ENCODE measurements at regions not wholly inside any gene's neighbourhood (a gene's known extent, or its start where the extent isn't known, plus 50 kb on each side); places are given as distances from the start of the nearest gene placed in this dataset.

DNA sequence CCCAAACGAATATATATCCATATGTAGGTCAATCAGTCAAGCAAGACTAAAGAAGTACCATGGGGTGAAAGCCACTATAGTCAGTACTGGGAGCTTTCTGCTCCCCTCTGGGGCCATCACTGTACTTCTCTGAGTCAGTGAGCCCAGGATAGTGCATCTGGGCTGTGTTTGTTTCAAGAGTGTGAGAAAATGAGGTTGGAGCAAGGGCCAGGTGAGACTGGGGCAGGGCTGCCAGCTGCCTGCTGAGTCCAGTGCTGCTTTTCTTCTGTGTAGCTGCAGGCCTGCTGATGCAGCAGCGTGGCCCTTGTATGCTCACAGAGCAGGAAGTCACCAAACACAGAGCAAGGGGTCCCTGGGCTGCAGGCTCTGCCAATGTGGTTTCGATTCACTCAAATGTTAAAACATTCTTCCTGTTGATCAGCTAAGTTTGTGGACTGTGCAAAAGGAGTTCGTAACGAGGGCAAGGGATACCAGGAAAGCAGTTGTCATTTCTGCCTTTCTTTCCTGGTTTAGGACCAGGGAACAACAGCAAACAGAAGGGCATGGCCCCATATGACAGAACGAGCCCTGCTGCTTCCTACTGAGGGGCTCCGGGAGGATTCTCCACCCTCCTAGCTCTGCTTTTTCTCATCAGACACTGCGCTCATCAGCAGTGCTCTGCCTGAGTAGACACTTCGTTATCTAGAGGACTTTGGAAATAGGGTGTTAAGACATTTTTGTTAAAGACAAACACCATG is 65.4 kb upstream of the TNS3 start:
- DNase-seq: no peak
- ChIA-PET CTCF (ENCODE audit: partially characterized antibody) (no interaction called here), POLR2A (ENCODE audit: partially characterized antibody) (no interaction called here)
- intact Hi-C loops (cut with micrococcal nuclease): no loop called here
- H3K27ac Mint-ChIP-seq: peak overlapping the region in 1 of 7 donors; percentile 75
- Histone ChIP-seq H3K27me3 (ENCODE audit: insufficient read depth, low read length) (no peaks in the 10 kb centered on the region), H3K4me3 (ENCODE audit: low read length in 2 of 2) (no peak overlapping the region), H3K9me3 (ENCODE audit: control insufficient read depth in 1 of 2, low read length in 2 of 2) (no peaks in the 10 kb centered on the region), H3K27ac (ENCODE audit: low read depth, low read length) (no peak overlapping the region), H3K36me3 (ENCODE audit: insufficient read depth, low read length) (no peaks in the 10 kb centered on the region), H3K4me1 (ENCODE audit: insufficient read depth, low read length) (no peaks in the 10 kb centered on the region)
- H3K36me3 Mint-ChIP-seq: no peaks in the 10 kb centered on the region
- H3K4me3 Mint-ChIP-seq: no peak overlapping the region
- no peaks in the 10 kb centered on the region for H3K4me1 Mint-ChIP-seq
- peaks cover 0 to 22% (median 15%) of the 10 kb centered on the region in 8 donors for H3K9me3 Mint-ChIP-seq
- no peaks in the 10 kb centered on the region for H3K27me3 Mint-ChIP-seq

GRCh38 chr7:47643716-47644400 is 61.9 kb upstream of the TNS3 start:
- CTCF ChIA-PET (ENCODE audit: partially characterized antibody): no interaction called here
- POLR2A ChIA-PET (ENCODE audit: partially characterized antibody): interaction anchor here (0.5 kb wide), 1 partner anchor 153 kb away, joined by 3 read pairs; no protein-coding TSS in a partner anchor

DNA sequence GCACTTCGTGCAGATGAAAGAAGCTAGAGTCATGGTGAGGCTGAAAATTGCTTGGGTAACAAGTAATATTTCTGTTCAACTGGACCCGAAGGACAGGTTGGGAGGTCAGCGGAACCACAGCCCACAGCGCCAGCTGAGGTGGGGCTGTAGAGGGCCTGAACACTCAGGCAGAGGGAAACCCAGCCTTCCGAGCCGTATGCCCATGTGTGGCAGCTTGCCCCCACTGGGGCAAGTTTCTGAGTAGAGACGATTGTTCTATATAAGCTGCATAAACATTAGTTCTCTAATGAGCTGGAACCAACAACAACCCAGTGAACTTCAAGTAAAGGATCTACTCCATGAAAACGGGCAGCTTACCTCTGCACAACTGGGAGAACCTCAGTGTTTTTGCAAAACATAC is 58.4 kb upstream of the TNS3 start:
- H3K27ac Mint-ChIP-seq: no peak overlapping the region
- no peaks in the 10 kb centered on the region for H3K9me3 ChIP-seq (ENCODE audit: control insufficient read depth in 1 of 2, low read length in 2 of 2)
- no peaks in the 10 kb centered on the region for H3K4me1 ChIP-seq (ENCODE audit: insufficient read depth, low read length)
- POLR2A ChIA-PET (ENCODE audit: partially characterized antibody): no interaction called here
- no peaks in the 10 kb centered on the region for H3K27me3 Mint-ChIP-seq
- H3K36me3 Mint-ChIP-seq: no peaks in the 10 kb centered on the region
- no peak overlapping the region for H3K4me3 ChIP-seq (ENCODE audit: low read length in 2 of 2)
- H3K36me3 ChIP-seq (ENCODE audit: insufficient read depth, low read length): no peaks in the 10 kb centered on the region
- no peaks in the 10 kb centered on the region for H3K27me3 ChIP-seq (ENCODE audit: insufficient read depth, low read length)
- intact Hi-C loops (cut with micrococcal nuclease): no loop called here
- H3K4me1 Mint-ChIP-seq: no peaks in the 10 kb centered on the region
- CTCF ChIA-PET (ENCODE audit: partially characterized antibody): no interaction called here
- no peak overlapping the region for H3K27ac ChIP-seq (ENCODE audit: low read depth, low read length)
- H3K9me3 Mint-ChIP-seq: peaks cover 0 to 31% (median 15%) of the 10 kb centered on the region in 8 donors
- no peak for DNase-seq
- H3K4me3 Mint-ChIP-seq: no peak overlapping the region

More at GRCh38 chr7:47643716-47644400, 61.9 kb upstream of the TNS3 start:
- H3K4me3 ChIP-seq (ENCODE audit: low read length in 2 of 2): no peak overlapping the region
- no peaks in the 10 kb centered on the region for H3K4me1 ChIP-seq (ENCODE audit: insufficient read depth, low read length)
- H3K36me3 Mint-ChIP-seq: no peaks in the 10 kb centered on the region
- peaks cover 0 to 31% (median 17%) of the 10 kb centered on the region in 8 donors for H3K9me3 Mint-ChIP-seq
- H3K9me3 ChIP-seq (ENCODE audit: control insufficient read depth in 1 of 2, low read length in 2 of 2): no peaks in the 10 kb centered on the region
- intact Hi-C loops (cut with micrococcal nuclease): no loop called here
- H3K36me3 ChIP-seq (ENCODE audit: insufficient read depth, low read length): no peaks in the 10 kb centered on the region
- no peak overlapping the region for H3K27ac ChIP-seq (ENCODE audit: low read depth, low read length)
- H3K27ac Mint-ChIP-seq: no peak overlapping the region
- no peak overlapping the region for H3K4me3 Mint-ChIP-seq
- no peaks in the 10 kb centered on the region for H3K27me3 Mint-ChIP-seq
- H3K4me1 Mint-ChIP-seq: no peaks in the 10 kb centered on the region
- H3K27me3 ChIP-seq (ENCODE audit: insufficient read depth, low read length): no peaks in the 10 kb centered on the region
- DNase-seq: no peak

GRCh38 chr7:47639495-47640110 is 57.7 kb upstream of the TNS3 start:
- no peaks in the 10 kb centered on the region for H3K4me1 Mint-ChIP-seq
- POLR2A ChIA-PET (ENCODE audit: partially characterized antibody): no interaction called here
- peaks cover 0 to 25% (median 12%) of the 10 kb centered on the region in 8 donors for H3K9me3 Mint-ChIP-seq
- Histone ChIP-seq H3K9me3 (ENCODE audit: control insufficient read depth in 1 of 2, low read length in 2 of 2) (no peaks in the 10 kb centered on the region), H3K27me3 (ENCODE audit: insufficient read depth, low read length) (no peaks in the 10 kb centered on the region), H3K4me1 (ENCODE audit: insufficient read depth, low read length) (no peaks in the 10 kb centered on the region), H3K27ac (ENCODE audit: low read depth, low read length) (no peak overlapping the region), H3K4me3 (ENCODE audit: low read length in 2 of 2) (no peak overlapping the region), H3K36me3 (ENCODE audit: insufficient read depth, low read length) (no peaks in the 10 kb centered on the region)
- no peak overlapping the region for H3K27ac Mint-ChIP-seq
- intact Hi-C loops (cut with micrococcal nuclease): no loop called here
- no peak overlapping the region for H3K4me3 Mint-ChIP-seq
- DNase-seq: no peak
- no peaks in the 10 kb centered on the region for H3K36me3 Mint-ChIP-seq
- CTCF ChIA-PET (ENCODE audit: partially characterized antibody): no interaction called here
- H3K27me3 Mint-ChIP-seq: no peaks in the 10 kb centered on the region

DNA sequence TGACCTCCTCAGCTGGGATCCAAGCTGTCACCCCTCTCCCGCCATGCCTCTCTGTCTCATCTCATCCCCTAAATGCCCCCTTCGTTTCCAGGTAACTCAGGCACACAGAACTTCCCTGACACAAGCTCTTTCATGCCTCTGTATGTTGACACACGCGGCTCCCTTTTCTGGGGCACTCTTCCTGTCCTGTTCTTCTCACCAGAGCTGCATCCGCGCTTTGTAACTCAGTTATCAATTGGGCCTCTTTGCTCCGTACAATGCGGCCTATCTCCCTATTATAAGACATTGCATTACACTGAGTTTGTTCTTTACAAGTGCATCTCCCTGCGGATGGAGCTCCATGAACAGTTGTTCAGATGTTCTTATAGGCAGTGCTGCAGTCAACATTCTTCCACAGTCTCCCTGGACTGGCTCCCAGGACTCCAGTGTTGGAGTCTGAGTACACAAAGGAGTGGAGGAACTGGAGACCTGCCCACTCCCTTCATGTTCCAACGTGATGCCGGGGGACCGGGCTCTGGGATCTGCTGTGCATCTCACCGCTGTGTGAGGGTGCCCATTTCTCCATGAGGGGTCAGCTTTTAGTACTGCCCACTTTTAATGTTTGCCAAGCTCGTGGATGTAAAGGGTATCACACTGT is 56.9 kb upstream of the TNS3 start:
- Mint-ChIP-seq H3K9me3 (peaks cover 0 to 18% (median 8%) of the 10 kb centered on the region in 8 donors), H3K36me3 (no peaks in the 10 kb centered on the region), H3K4me1 (no peaks in the 10 kb centered on the region), H3K27ac (no peak overlapping the region), H3K27me3 (no peaks in the 10 kb centered on the region), H3K4me3 (no peak overlapping the region)
- Histone ChIP-seq H3K27ac (ENCODE audit: low read depth, low read length) (no peak overlapping the region), H3K4me1 (ENCODE audit: insufficient read depth, low read length) (no peaks in the 10 kb centered on the region), H3K4me3 (ENCODE audit: low read length in 2 of 2) (no peak overlapping the region), H3K36me3 (ENCODE audit: insufficient read depth, low read length) (no peaks in the 10 kb centered on the region), H3K9me3 (ENCODE audit: control insufficient read depth in 1 of 2, low read length in 2 of 2) (no peaks in the 10 kb centered on the region), H3K27me3 (ENCODE audit: insufficient read depth, low read length) (no peaks in the 10 kb centered on the region)
- CTCF ChIA-PET (ENCODE audit: partially characterized antibody): no interaction called here
- POLR2A ChIA-PET (ENCODE audit: partially characterized antibody): no interaction called here
- intact Hi-C loops (cut with micrococcal nuclease): no loop called here
- DNase-seq: no peak

- Histone ChIP-seq H3K27me3 (ENCODE audit: insufficient read depth, low read length) (no peaks in the 10 kb centered on the region), H3K9me3 (ENCODE audit: control insufficient read depth in 1 of 2, low read length in 2 of 2) (no peaks in the 10 kb centered on the region), H3K36me3 (ENCODE audit: insufficient read depth, low read length) (no peaks in the 10 kb centered on the region), H3K4me3 (ENCODE audit: low read length in 2 of 2) (no peak overlapping the region), H3K4me1 (ENCODE audit: insufficient read depth, low read length) (no peaks in the 10 kb centered on the region), H3K27ac (ENCODE audit: low read depth, low read length) (no peak overlapping the region)
- ChIA-PET CTCF (ENCODE audit: partially characterized antibody) (no interaction called here), POLR2A (ENCODE audit: partially characterized antibody) (no interaction called here)
- Mint-ChIP-seq H3K9me3 (peaks cover 0 to 10% (median 3%) of the 10 kb centered on the region in 8 donors), H3K4me3 (no peak overlapping the region), H3K27ac (no peak overlapping the region), H3K36me3 (no peaks in the 10 kb centered on the region), H3K27me3 (no peaks in the 10 kb centered on the region), H3K4me1 (peaks cover 0 to 1% (median 0%) of the 10 kb centered on the region in 4 donors)
- intact Hi-C loops (cut with micrococcal nuclease): no loop called here
- DNase-seq: no peak
These were observed 54.7 kb upstream of the TNS3 start for GRCh38 chr7:47636433-47637175.

- ChIA-PET POLR2A (ENCODE audit: partially characterized antibody) (no interaction called here), CTCF (ENCODE audit: partially characterized antibody) (no interaction called here)
- H3K4me3 ChIP-seq (ENCODE audit: low read length in 2 of 2): no peak overlapping the region
- Mint-ChIP-seq H3K4me3 (no peak overlapping the region), H3K27me3 (no peaks in the 10 kb centered on the region), H3K4me1 (peaks cover 0 to 1% (median 0%) of the 10 kb centered on the region in 4 donors), H3K27ac (no peak overlapping the region), H3K9me3 (peaks cover 0 to 10% (median 3%) of the 10 kb centered on the region in 8 donors), H3K36me3 (no peaks in the 10 kb centered on the region)
- H3K4me1 ChIP-seq (ENCODE audit: insufficient read depth, low read length): no peaks in the 10 kb centered on the region
- H3K27ac ChIP-seq (ENCODE audit: low read depth, low read length): no peak overlapping the region
- H3K9me3 ChIP-seq (ENCODE audit: control insufficient read depth in 1 of 2, low read length in 2 of 2): no peaks in the 10 kb centered on the region
- no peaks in the 10 kb centered on the region for H3K36me3 ChIP-seq (ENCODE audit: insufficient read depth, low read length)
- no peaks in the 10 kb centered on the region for H3K27me3 ChIP-seq (ENCODE audit: insufficient read depth, low read length)
- no peak for DNase-seq
- intact Hi-C loops (cut with micrococcal nuclease): no loop called here
These were observed 54.1 kb upstream of the TNS3 start for GRCh38 chr7:47636081-47636432.
